HG03521 (cell line): ENCODE measurements at regions not wholly inside any gene's neighbourhood (a gene's known extent, or its start where the extent isn't known, plus 50 kb on each side); places are given as distances from the start of the nearest gene placed in this dataset.
"Not testable (repeated sequence)": the region's sequence is repeated elsewhere in the genome, so short reads cannot be mapped to it uniquely, and the experiment has no call there.

Experiments used
- ATAC-seq: cut with Tn5 transposase; IDR thresholded peaks from one replicate; pipeline ENCODE4 v1.9.1; 2021; ENCODE audit warnings: mild to moderate bottlenecking, moderate library complexity; ENCODE audit not compliant: unreplicated experiment

DNA sequence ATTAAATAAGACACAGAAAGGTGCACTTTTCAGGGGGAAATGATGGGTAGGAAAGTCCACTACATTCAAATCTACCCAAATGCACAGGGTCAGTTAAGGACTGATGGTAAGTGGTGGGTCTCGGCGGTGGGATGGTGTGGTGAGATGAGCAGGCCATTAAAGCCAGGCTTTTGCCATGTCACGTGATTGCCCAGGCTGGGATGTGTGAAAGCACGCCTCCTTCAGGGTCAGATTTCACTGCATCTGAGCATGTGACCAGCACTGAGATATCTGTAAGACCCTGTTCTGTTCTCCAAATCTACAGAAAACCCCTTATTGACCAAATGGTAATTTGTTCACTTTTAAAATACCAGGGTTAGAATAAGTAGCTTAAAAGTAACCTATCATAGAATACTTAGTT, 301.5 kb downstream of the MEX3B start:
- no peak for ATAC-seq

DNA sequence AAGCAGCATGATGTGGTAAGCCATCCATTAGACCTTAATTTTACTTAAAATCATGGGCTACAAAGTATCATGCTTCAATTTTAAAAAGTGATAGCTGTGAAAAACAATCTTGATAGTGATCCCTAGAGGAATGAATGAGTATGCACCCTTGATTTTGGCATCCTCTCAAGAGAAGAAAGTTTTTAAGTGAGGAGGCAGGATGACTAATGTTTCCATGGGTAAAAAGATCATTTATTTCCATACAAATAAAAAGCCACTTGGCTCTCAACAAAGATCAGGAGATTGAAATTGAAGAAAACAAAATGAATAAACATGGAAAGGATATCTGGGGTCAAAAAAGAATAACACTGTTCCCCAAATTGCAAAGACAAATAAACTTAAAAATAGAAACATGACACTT, 305.4 kb downstream of the MEX3B start:
- ATAC-seq = no peak

DNA sequence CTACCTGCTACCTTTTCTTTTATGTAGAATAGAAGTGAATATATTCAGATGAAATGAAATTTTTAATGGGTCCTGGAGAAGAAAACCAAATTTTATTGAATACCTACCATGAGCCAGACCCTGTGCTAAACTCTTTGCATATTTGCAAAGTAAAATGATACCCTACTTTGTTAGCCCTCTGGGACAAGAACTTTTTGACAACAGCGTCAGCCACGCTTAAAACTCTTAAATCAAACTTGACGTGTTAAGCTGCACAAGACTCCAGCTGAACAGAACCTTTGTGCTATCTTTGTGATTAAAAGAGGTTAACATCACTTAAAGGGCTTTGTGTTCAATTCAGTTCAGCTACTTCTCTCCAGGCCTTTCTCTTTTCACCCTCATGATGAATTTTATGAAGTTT, 316.5 kb downstream of the MEX3B start:
- ATAC-seq = no peak

DNA sequence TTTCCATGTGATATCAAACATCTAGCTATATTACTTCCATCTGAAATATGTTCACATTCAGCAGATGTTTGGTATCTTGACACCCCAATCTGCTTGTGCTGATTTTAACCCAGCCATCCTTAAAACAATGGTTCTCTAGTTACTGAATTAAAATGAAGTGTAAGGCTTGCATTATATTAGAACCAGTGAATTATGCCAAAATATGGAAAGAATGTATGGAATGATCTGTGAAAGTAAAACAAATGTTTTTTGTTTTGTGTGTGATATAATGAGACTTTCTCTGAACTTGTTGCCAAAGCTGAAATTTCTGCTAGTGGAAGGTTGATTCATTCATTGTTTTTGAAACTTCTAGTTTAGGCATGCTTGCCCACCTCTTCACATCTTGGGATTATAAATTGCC, 317.1 kb downstream of the MEX3B start:
- ATAC-seq = no peak

DNA sequence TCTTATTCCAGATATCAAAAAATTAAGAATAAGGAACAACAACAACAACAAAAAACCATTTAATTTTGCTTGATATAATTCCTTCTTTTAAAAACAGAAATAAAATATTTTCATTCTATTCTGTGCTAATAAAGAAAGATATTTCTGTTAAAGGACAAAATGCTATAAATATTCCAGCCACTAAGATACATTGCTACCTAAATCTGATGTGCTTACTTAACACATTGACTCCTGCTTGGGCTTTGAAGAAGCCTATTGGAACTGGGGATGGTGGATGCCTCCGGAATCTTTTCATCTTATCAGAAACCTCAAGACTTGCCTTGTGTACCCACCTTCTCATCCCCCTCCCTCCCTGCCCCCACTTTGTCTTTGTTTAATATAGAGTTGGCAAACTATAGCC, 320.2 kb downstream of the MEX3B start:
- no peak for ATAC-seq

DNA sequence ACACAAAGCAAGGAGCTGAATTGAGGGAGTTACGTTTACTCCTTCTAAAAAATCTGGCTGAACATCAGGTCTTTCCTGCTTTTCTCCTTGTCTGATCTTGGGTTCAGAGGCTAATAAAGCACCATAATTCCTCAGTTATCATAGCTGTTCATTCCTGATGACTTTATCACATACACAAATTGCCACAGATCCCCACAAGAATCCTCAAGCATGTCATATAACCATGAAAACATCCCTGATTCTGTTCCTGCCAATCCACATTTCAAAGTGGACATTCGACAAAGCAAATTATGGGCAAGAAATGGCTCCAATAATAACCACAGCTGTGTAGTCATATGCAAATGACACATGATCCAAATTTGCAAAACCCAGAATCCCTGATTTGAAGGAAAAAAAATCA, 321.3 kb downstream of the MEX3B start:
- ATAC-seq = no peak

DNA sequence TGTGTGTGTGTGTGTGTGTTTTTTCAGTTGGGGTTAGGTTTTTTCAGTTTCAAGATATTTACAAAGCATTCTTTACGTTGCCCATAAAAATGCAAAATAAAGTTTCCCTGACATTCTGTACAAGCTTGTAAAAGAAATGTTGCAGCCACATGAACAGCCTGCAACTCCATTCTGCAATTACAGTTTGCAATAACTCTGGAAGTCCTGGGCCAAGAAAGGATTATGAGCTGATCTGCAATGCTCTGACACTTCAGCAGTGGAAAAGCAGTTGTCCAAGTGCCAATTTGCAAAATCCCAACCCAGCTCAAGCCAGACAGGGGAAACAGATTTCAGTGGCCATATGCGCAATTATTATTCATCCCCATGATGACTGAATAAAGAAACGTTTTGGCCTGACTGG, 322.1 kb downstream of the MEX3B start:
- no peak for ATAC-seq

DNA sequence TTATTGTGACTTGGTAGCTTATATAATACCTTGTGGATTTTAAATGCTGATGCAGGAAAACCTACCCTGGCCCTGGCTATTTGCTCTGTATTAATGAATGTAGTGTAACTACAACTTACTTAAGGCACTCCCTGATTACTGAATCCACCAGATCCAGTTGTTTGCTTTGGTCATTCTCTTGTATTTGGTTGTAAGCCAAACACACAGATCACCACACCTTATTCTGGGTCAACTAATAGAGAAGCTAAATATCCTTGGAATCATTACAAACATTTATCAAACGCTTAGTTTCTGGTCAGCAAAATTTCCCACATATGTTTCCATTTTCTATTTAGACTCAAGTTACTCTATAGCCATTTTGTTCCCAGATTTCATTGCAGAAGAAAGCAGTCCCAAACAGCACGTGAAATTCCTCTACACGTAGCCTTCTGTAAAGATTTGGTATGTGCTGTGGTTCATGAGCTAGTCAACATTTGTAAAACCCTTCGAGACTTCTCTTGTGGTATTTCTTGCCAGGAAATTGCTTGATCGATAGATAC, 322.6 kb downstream of the MEX3B start:
- ATAC-seq = no peak

DNA sequence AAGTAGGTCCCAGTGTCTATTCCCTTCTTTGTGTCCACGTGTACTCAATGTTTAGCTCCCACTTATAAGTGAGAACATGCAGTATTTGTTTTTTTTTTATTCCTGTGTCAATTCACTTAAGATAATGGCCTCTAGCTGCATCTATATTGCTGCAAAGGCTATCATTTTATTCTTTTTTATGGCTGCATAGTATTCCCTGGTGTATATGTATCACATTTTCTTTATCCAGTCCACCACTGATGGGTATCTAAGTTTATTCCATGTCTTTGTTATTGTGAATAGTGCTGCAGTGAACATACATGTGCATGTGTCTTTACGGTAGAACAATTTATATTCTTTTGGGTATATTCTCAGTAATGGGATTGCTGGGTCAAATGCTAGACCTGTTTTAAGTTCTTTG, 329.4 kb downstream of the MEX3B start:
- not testable (repeated sequence) for ATAC-seq

DNA sequence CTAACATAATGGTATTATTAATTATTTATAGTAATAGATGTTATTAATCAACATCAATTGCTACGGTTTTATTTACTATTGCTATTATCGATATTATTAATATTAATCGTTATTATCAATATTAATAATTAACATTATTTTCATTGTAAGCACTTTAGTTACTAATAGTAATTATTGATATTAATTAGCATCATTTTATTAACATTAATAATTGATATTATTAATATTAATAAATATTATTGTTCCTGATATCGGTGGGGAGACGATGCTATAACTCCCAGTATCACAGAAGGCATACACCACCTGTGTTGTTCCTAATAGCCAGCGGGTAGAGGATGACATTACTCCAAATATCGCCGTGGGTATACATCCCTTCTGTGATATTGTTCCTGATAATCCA, 335.5 kb downstream of the MEX3B start:
- ATAC-seq = no peak

DNA sequence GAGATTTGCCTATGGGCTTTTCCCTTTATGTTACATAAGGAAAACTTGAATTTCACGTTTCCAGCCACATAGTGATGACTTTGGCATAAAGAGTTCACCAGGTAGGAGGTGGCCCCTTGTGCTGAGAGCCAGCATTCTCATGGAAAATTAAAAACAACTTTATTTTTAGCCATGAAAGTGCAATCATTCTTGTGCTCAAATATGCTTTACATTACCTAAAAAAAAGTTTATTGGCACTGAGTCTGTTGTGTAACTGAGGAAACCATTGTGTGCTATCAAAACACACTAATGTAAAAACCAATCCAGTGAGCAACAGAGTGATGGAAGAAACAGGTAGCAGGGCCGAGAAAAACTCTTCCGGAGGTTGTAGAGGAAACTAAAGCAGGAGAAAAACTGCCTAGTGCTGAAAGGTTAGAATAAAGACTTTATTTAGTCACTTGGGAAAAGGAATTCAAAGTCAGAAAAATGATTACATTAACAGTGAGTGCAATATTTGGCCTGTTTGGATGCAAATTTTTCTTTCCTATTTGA, 332.9 kb upstream of the TMC3 start:
- not testable (repeated sequence) for ATAC-seq

DNA sequence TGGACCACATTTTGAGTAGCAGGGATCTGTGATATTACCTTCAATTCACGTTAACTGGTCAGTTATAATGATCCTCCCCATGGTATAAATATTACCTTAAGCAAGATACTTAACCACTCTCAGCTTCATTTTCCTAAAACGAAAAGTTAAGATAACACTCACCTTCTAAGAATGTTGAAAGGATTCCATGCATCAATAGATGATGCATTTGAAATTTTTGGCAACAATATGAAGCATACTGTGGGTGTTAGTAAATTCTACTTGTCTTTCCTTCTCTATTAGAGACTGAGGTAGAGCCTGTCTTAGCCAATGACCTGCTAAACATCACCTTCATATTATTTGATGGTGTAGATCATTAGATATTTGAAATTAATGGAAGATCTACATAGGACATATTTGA, 331.7 kb upstream of the TMC3 start:
- ATAC-seq = not testable (repeated sequence)

DNA sequence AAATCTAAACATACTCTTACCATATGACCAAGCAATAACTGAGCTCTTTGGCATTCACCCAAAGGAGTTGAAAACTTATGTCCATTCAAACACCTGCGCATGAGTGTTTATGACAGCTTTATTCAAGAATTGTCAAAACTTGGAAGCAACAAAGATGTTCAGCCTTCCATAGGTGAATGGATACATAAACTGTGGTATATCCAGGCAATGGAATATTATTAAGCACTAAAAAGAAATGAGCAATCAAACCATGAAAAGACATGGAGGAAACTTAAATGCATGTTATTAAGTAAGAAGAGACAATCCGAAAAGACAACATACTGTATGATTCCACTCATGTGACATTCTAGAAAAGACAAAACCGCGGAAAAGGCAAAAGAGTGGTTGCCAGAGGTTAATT, 312.0 kb upstream of the TMC3 start:
- ATAC-seq = no peak

DNA sequence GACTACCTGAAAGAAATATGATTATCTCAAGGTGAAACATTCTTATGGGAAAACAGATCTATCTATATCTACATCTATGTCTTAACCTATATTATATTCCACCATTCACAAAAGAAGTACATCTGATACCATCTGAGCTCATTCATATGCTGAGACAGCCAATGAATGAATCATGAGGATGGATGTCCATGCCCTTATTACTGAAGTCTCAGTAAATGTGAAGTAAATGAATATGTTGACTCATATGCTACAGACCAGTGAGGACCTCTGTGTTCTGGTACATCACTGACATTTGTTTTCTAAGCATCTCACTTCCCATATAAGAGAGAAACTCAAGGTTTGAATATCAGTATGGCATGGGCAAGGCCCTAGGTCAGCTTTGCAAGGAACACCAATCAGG, 311.2 kb upstream of the TMC3 start:
- no peak for ATAC-seq

DNA sequence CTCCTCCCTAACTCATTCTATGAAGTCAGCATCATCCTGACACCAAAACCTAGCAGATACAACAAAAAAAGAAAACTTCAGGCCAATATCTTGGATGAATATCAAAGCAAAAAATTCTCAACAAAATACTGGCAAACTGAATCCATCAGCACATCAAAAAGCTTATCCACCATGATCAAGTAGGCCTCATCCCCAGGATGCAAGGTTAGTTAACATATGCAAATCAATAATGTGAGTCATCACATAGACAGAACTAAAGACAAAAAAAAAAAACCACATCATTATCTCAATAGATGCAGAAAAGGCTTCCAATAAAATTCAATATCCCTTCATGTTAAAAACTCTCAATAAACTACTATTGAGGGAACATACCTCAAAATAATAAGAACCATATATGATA, 306.8 kb upstream of the TMC3 start:
- no peak for ATAC-seq

DNA sequence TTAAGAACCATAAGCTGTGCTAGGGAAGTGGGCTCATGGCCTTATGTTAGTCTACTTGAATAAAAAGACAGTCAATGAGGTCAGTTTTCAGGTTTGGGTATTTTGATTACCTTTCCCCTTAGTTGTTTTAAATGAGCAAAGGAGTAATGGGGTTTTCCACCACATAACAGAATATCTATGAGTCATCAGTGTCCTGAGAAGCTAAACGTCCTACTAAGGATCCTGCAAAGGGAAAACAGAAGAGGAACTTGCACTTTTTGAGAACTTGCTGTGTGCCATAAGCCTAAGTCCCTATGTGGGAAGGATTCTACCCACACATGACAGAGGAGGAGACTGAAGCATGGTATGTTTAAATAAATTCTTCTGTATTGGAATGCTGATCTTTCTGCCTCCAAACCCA, 292.8 kb upstream of the TMC3 start:
- ATAC-seq = no peak

DNA sequence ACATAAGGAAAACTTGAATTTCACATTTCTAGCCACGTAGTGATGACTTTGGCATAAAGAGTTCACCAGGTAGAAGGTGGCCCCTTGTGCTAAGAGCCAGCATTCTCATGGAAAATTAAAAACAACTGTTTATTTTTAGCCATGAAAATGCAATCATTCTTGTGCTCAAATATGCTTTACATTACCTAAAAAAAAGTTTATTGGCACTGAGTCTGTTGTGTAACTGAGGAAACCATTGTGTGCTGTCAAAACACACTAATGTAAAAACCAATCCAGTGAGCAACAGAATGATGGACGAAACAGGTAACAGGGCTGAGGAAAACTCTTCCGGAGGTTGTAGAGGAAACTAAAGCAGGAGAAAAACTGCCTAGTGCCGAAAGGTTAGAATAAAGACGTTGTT, 287.0 kb upstream of the TMC3 start:
- no peak for ATAC-seq

DNA sequence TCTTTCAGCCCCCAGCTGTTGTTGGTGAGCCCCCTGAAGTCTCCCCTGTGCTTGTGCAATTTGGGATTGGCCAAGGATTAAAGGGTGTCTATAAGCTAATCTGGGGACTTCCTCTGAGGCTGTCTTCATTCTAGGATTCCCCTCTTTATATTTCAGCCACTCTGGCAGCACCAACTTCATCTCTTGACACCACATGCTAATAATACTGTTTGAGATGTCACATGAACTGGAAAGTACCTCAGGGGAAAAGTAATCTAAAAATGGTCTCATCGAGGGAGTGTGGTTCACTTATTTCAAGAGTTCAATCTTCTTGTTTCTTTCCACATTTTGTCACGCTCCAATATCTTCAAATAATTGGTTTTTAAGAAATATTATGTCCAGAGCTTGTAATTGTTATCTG, 279.2 kb upstream of the TMC3 start:
- no peak for ATAC-seq

DNA sequence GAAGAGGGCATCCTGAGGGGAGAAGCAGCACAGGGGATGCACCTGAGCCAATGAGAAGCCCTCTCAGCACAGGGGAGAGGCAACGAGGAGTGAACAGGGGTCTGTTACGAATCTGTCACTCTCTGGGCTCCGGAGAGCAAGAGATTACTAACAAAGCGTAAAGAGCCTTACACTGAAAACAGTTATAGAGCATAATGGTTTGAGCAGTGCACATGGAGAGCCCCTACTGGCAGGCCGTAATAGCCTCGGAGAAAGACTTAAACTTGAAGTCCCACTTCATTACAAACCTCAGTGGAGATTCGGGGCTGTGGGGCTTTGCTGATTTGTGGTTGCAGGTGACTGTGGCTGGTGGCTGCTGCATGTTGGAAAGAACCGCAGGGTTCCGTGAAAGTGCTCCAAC, 271.5 kb upstream of the TMC3 start:
- ATAC-seq = no peak

DNA sequence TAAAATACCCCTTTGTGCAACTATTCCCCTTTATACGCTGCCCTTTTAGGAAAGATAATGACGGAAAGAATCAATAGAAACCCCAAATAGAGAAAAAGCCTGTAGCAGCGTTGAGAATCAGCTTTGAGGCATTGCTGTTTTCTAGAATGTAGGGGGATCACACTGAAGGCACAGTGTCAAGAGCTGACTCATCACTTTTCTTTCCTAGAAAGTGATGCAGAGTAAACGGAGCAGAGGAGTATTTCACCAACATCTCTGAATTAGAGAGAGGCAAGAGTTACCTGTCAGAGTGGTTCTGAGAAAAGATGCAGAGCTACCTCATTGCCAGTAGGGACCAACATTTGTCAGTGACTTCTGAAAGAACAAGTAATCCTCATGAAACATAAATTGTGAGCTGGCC, 269.8 kb upstream of the TMC3 start:
- no peak for ATAC-seq

DNA sequence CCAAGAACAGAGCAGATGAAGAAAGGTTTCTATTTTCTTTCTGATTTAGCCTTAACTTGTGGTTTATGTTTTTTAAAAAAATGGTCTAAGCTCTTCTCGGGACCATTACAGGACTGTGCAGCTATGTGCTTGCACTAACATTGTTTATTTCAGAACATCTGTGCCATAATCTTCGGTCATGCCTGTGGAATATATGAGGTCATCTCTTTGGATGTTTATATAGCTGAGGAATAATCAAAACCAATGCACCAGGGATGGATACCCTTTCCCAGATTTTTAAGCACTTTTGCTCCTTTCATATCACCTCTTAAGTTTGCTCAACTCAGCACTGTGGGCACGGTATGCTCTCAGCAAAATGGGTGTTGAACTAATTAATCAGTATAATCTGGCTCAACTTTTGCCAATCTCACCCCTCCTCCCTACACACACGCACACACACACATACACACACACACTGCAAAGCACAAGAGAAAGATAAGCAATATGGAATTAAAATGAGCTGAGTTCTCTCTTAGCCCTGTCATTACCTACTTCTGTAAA, 268.5 kb upstream of the TMC3 start:
- no peak for ATAC-seq

DNA sequence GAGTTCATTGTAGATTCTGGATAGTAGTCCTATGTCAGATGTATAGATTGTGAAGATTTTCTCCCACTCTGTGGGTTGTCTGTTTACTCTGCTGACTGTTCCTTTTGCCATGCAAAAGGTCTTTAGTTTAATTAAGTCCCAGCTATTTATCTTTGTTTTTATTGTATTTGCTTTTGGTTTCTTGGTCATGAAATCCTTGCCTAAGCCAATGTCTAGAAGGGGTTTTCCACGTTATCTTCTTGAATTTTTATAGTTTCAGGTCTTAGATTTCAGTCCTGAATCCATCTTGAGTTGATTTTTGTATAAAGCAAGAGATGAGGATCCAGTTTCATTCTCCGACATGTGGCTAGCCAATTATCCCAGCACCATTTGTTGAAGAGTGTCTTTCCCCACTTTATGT, 262.1 kb upstream of the TMC3 start:
- ATAC-seq = not testable (repeated sequence)

DNA sequence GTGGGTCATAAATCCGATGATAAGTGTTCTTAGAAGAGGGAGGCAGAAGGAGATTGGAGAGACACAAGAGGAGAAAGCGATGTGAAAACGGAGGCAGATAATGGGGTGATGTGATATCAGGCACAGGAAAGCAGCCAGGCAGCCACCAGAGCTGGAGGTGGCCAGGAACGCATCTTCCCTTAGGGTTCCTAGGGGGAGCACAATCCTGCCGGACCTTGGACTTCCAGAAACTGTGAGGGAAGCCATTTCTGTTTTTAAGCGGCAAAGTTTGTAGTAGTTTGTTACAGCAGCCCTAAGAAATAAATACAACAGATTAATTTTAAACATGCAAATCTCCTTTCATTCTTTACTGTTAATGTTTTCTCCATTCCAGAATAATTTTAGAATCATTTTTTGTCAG, 259.9 kb upstream of the TMC3 start:
- no peak for ATAC-seq
